ENCODE measurements at regions not wholly inside any gene's neighbourhood (a gene's known extent, or its start where the extent isn't known, plus 50 kb on each side); places are given as distances from the start of the nearest gene placed in this dataset.

GRCh38 chr15:100753503-100753902, 126.1 kb upstream of the ALDH1A3 start:
- Histone ChIP-seq H3K4me1 (ENCODE audit: control insufficient read depth in 1 of 2, insufficient read depth in 2 of 2, low read length in 2 of 2) (no peaks in the 10 kb centered on the region), H3K36me3 (ENCODE audit: control insufficient read depth in 1 of 2, insufficient read depth in 2 of 2, low read length in 2 of 2) (no peaks in the 10 kb centered on the region), H3K4me3 (ENCODE audit: low read depth in 1 of 2, low read length in 2 of 2) (no peak overlapping the region), H3K27ac (ENCODE audit: low read length) (no peak overlapping the region), H3K9me3 (ENCODE audit: control insufficient read depth in 1 of 2, low read length in 2 of 2) (no peaks in the 10 kb centered on the region), H3K27me3 (ENCODE audit: low read depth, low read length) (no peaks in the 10 kb centered on the region)

- H3K4me1 ChIP-seq (ENCODE audit: control insufficient read depth in 1 of 2, insufficient read depth in 2 of 2, low read length in 2 of 2), result no peaks in the 10 kb centered on the region
- no peak overlapping the region for H3K27ac ChIP-seq (ENCODE audit: low read length)
- H3K36me3 ChIP-seq (ENCODE audit: control insufficient read depth in 1 of 2, insufficient read depth in 2 of 2, low read length in 2 of 2), result no peaks in the 10 kb centered on the region
- peaks cover 8% of the 10 kb centered on the region for H3K27me3 ChIP-seq (ENCODE audit: low read depth, low read length)
- no peak overlapping the region for H3K4me3 ChIP-seq (ENCODE audit: low read depth in 1 of 2, low read length in 2 of 2)
- no peaks in the 10 kb centered on the region for H3K9me3 ChIP-seq (ENCODE audit: control insufficient read depth in 1 of 2, low read length in 2 of 2)
Measured at GRCh38 chr15:100757661-100758060, 122.0 kb upstream of the ALDH1A3 start.

GRCh38 chr15:100758555-100758954, 121.1 kb upstream of the ALDH1A3 start:
- Histone ChIP-seq H3K36me3 (ENCODE audit: control insufficient read depth in 1 of 2, insufficient read depth in 2 of 2, low read length in 2 of 2) (no peaks in the 10 kb centered on the region), H3K27ac (ENCODE audit: low read length) (no peak overlapping the region), H3K9me3 (ENCODE audit: control insufficient read depth in 1 of 2, low read length in 2 of 2) (no peaks in the 10 kb centered on the region), H3K4me3 (ENCODE audit: low read depth in 1 of 2, low read length in 2 of 2) (no peak overlapping the region), H3K4me1 (ENCODE audit: control insufficient read depth in 1 of 2, insufficient read depth in 2 of 2, low read length in 2 of 2) (no peaks in the 10 kb centered on the region), H3K27me3 (ENCODE audit: low read depth, low read length) (peaks cover 8% of the 10 kb centered on the region)

- H3K4me3 ChIP-seq (ENCODE audit: low read depth in 1 of 2, low read length in 2 of 2), result peak overlapping the region; percentile 6 to 13
- peak overlapping the region; percentile 53 for H3K27ac ChIP-seq (ENCODE audit: low read length)
- no peaks in the 10 kb centered on the region for H3K36me3 ChIP-seq (ENCODE audit: control insufficient read depth in 1 of 2, insufficient read depth in 2 of 2, low read length in 2 of 2)
Measured at GRCh38 chr15:100759106-100759505, 120.5 kb upstream of the ALDH1A3 start.

GRCh38 chr15:100759698-100760356, 119.8 kb upstream of the ALDH1A3 start:
- no peaks in the 10 kb centered on the region for H3K9me3 ChIP-seq (ENCODE audit: control insufficient read depth in 1 of 2, low read length in 2 of 2)
- peaks cover 8% of the 10 kb centered on the region for H3K27me3 ChIP-seq (ENCODE audit: low read depth, low read length)
- H3K27ac ChIP-seq (ENCODE audit: low read length), result peak overlapping the region; percentile 53
- peak overlapping the region; percentile 6 to 13 for H3K4me3 ChIP-seq (ENCODE audit: low read depth in 1 of 2, low read length in 2 of 2)
- peaks cover 0 to under 1% of the 10 kb centered on the region in 2 donors for H3K4me1 ChIP-seq (ENCODE audit: control insufficient read depth in 1 of 2, insufficient read depth in 2 of 2, low read length in 2 of 2)
- no peaks in the 10 kb centered on the region for H3K36me3 ChIP-seq (ENCODE audit: control insufficient read depth in 1 of 2, insufficient read depth in 2 of 2, low read length in 2 of 2)

More at GRCh38 chr15:100759106-100759505, 120.5 kb upstream of the ALDH1A3 start:
- H3K27me3 ChIP-seq (ENCODE audit: low read depth, low read length), result peaks cover 8% of the 10 kb centered on the region
- H3K4me1 ChIP-seq (ENCODE audit: control insufficient read depth in 1 of 2, insufficient read depth in 2 of 2, low read length in 2 of 2), result no peaks in the 10 kb centered on the region
- no peaks in the 10 kb centered on the region for H3K9me3 ChIP-seq (ENCODE audit: control insufficient read depth in 1 of 2, low read length in 2 of 2)

- no peak overlapping the region for H3K27ac ChIP-seq (ENCODE audit: low read length)
- H3K9me3 ChIP-seq (ENCODE audit: control insufficient read depth in 1 of 2, low read length in 2 of 2), result no peaks in the 10 kb centered on the region
- H3K27me3 ChIP-seq (ENCODE audit: low read depth, low read length), result peaks cover 8% of the 10 kb centered on the region
- peaks cover 0 to 7% of the 10 kb centered on the region in 2 donors for H3K4me1 ChIP-seq (ENCODE audit: control insufficient read depth in 1 of 2, insufficient read depth in 2 of 2, low read length in 2 of 2)
- no peaks in the 10 kb centered on the region for H3K36me3 ChIP-seq (ENCODE audit: control insufficient read depth in 1 of 2, insufficient read depth in 2 of 2, low read length in 2 of 2)
- no peak overlapping the region for H3K4me3 ChIP-seq (ENCODE audit: low read depth in 1 of 2, low read length in 2 of 2)
Measured at GRCh38 chr15:100760357-100760903, 119.2 kb upstream of the ALDH1A3 start.

- no peaks in the 10 kb centered on the region for H3K36me3 ChIP-seq (ENCODE audit: control insufficient read depth in 1 of 2, insufficient read depth in 2 of 2, low read length in 2 of 2)
- peaks cover 8% of the 10 kb centered on the region for H3K27me3 ChIP-seq (ENCODE audit: low read depth, low read length)
- no peaks in the 10 kb centered on the region for H3K9me3 ChIP-seq (ENCODE audit: control insufficient read depth in 1 of 2, low read length in 2 of 2)
- no peak overlapping the region for H3K4me3 ChIP-seq (ENCODE audit: low read depth in 1 of 2, low read length in 2 of 2)
- peaks cover 0 to 7% of the 10 kb centered on the region in 2 donors for H3K4me1 ChIP-seq (ENCODE audit: control insufficient read depth in 1 of 2, insufficient read depth in 2 of 2, low read length in 2 of 2)
- H3K27ac ChIP-seq (ENCODE audit: low read length), result no peak overlapping the region
Measured at GRCh38 chr15:100761290-100761935, 118.2 kb upstream of the ALDH1A3 start.

GRCh38 chr15:100762289-100762688, 117.3 kb upstream of the ALDH1A3 start:
- Histone ChIP-seq H3K36me3 (ENCODE audit: control insufficient read depth in 1 of 2, insufficient read depth in 2 of 2, low read length in 2 of 2) (no peaks in the 10 kb centered on the region), H3K4me3 (ENCODE audit: low read depth in 1 of 2, low read length in 2 of 2) (no peak overlapping the region), H3K9me3 (ENCODE audit: control insufficient read depth in 1 of 2, low read length in 2 of 2) (no peaks in the 10 kb centered on the region), H3K27me3 (ENCODE audit: low read depth, low read length) (peaks cover 8% of the 10 kb centered on the region), H3K4me1 (ENCODE audit: control insufficient read depth in 1 of 2, insufficient read depth in 2 of 2, low read length in 2 of 2) (peaks cover 0 to 7% of the 10 kb centered on the region in 2 donors), H3K27ac (ENCODE audit: low read length) (no peak overlapping the region)

GRCh38 chr15:100762913-100763834, 116.5 kb upstream of the ALDH1A3 start:
- H3K36me3 ChIP-seq (ENCODE audit: control insufficient read depth in 1 of 2, insufficient read depth in 2 of 2, low read length in 2 of 2), result no peaks in the 10 kb centered on the region
- peaks cover 8% of the 10 kb centered on the region for H3K27me3 ChIP-seq (ENCODE audit: low read depth, low read length)
- peaks cover 0 to 7% of the 10 kb centered on the region in 2 donors for H3K4me1 ChIP-seq (ENCODE audit: control insufficient read depth in 1 of 2, insufficient read depth in 2 of 2, low read length in 2 of 2)
- no peak overlapping the region for H3K4me3 ChIP-seq (ENCODE audit: low read depth in 1 of 2, low read length in 2 of 2)
- H3K27ac ChIP-seq (ENCODE audit: low read length), result no peak overlapping the region
- H3K9me3 ChIP-seq (ENCODE audit: control insufficient read depth in 1 of 2, low read length in 2 of 2), result no peaks in the 10 kb centered on the region

- no peak overlapping the region for H3K4me3 ChIP-seq (ENCODE audit: low read depth in 1 of 2, low read length in 2 of 2)
- H3K27me3 ChIP-seq (ENCODE audit: low read depth, low read length), result peaks cover 8% of the 10 kb centered on the region
- H3K27ac ChIP-seq (ENCODE audit: low read length), result no peak overlapping the region
- H3K36me3 ChIP-seq (ENCODE audit: control insufficient read depth in 1 of 2, insufficient read depth in 2 of 2, low read length in 2 of 2), result no peaks in the 10 kb centered on the region
- H3K9me3 ChIP-seq (ENCODE audit: control insufficient read depth in 1 of 2, low read length in 2 of 2), result no peaks in the 10 kb centered on the region
- peaks cover 0 to 7% of the 10 kb centered on the region in 2 donors for H3K4me1 ChIP-seq (ENCODE audit: control insufficient read depth in 1 of 2, insufficient read depth in 2 of 2, low read length in 2 of 2)
Measured at GRCh38 chr15:100763835-100764750, 115.5 kb upstream of the ALDH1A3 start.
